Right lobe of liver (tissue), 4 donors: ENCODE measurements at regions not wholly inside any gene's neighbourhood (a gene's known extent, or its start where the extent isn't known, plus 50 kb on each side); places are given as distances from the start of the nearest gene placed in this dataset.

Experiments used
- CTCF ChIP-seq, 4 donors: fragments of 200-600 bp in 3 of 4; fragments of 450-650 bp in 1 of 4; IDR thresholded peaks; one replicate each; pipeline versions ENCODE4 v1.5.1 to v1.8.0; 2016 to 2022; ENCODE audit warnings: antibody characterized with exemption in 4 of 4, mild to moderate bottlenecking in 2 of 4
- POLR2A ChIP-seq: fragments of 450-650 bp; IDR thresholded peaks from one replicate; pipeline ENCODE4 v1.6.1; 2017; ENCODE audit warnings: antibody characterized with exemption, mild to moderate bottlenecking
- donor health status: DM: no; HTN: no; CAD: no.
- donor health status: DM: no; HTN: no; CAD: no.
- donor health status: DM: no; HTN: yes; CAD: no.

- TF ChIP-seq CTCF (IDR thresholded peaks at IDR 0.05) (no peak), POLR2A (no peak)
Observed at GRCh38 chr4:179634862-179635261, 2192.6 kb upstream of the AGA start.
